Astrocyte of the cerebellum (primary cell): ENCODE measurements at regions not wholly inside any gene's neighbourhood (a gene's known extent, or its start where the extent isn't known, plus 50 kb on each side); places are given as distances from the start of the nearest gene placed in this dataset.

Source experiments
- DNase-seq: peaks from one replicate; pipeline ENCODE4 v3.0.0-alpha.2; 2011; ENCODE audit warnings: low read depth
- H3K4me3 ChIP-seq: 2 replicates; pipeline ENCODE4 v1.5.1; 2011; ENCODE audit warnings: mild to moderate bottlenecking, low read depth, low read length, moderate library complexity
- in situ Hi-C: cut with HindIII; loops from 2 replicates; pipeline ENCODE4 v1.10.0; 2017; ENCODE audit warnings: low sequenced_read_pairs
- TF ChIP-seq, protein P1 (sequence below): IDR thresholded peaks from 2 replicates; pipeline ENCODE4 v1.5.1; 2012; ENCODE audit warnings: low read length, low read depth, moderate library complexity, mild to moderate bottlenecking; ENCODE audit errors: missing control alignments

DNA sequence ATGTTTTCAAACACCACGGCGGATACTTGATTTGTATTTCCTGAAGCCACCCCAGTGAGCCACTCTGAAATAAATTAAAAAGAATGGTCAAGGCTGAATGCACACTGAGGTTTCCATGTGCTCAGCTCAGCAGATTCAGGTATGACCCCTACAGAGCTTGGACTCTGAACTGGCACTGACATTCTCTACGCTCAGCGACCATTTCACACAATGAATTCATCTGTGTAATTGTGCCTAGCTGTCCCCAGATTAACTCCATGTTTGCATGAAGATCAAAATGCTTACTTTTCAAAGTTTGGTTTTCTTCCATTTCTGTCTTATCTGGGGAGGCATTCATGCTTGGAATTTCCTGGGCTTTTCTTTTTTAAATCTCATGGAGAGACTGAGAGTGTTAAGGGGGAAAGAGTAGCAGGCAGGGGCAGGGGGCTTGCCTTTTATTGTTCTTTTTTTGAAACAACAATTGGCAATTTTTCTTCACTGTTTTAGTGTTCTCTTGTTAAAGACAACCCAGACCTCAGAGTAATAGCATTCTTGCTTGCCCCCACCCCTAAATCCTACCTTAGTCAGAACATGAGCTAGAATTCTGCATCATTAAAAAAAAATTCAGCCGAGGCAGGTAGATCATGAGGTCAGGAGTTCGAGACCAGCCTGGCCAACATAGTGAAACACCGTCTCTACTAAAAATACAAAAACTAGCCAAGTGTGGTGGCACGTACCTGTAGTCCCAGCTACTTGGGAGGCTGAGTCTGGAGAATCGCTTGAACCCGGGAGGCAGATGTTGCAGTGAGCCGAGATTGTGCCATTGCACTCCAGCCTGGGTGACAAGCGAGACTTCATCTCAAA, 85.5 kb upstream of the HNF1B start:
- TF ChIP-seq, protein P1, sequence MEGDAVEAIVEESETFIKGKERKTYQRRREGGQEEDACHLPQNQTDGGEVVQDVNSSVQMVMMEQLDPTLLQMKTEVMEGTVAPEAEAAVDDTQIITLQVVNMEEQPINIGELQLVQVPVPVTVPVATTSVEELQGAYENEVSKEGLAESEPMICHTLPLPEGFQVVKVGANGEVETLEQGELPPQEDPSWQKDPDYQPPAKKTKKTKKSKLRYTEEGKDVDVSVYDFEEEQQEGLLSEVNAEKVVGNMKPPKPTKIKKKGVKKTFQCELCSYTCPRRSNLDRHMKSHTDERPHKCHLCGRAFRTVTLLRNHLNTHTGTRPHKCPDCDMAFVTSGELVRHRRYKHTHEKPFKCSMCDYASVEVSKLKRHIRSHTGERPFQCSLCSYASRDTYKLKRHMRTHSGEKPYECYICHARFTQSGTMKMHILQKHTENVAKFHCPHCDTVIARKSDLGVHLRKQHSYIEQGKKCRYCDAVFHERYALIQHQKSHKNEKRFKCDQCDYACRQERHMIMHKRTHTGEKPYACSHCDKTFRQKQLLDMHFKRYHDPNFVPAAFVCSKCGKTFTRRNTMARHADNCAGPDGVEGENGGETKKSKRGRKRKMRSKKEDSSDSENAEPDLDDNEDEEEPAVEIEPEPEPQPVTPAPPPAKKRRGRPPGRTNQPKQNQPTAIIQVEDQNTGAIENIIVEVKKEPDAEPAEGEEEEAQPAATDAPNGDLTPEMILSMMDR = no peak
- in situ Hi-C loops = no loop called here

DNA sequence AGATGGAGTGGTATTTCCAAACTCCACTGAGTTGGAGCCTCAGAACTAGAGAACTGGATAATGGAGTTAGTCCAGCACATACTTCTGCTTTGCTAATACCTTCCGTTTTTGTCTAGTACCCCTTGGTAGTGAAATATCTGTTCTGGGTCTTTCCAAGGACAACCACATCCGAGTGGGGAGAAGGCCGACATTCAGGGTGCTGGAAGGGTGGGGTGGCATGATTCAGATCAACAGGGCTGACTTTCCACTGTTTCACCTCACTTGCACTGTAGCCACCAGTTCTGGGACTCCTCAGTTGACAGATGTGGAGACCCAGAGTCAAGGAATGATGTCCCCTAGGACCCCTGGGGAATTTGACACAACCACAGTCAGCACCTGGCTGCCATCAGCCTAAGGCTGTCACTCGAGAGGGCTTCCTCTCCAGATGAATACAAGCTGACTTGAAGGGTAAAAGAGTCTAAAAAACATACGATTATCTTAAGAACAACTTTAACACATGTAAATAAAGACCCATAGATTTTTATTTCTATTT, 84.8 kb upstream of the HNF1B start:
- no peak overlapping the region for H3K4me3 ChIP-seq
- TF ChIP-seq, protein P1 = no peak
- DNase-seq = no peak
- in situ Hi-C loops = no loop called here

More for the DNA sequence above, 85.5 kb upstream of the HNF1B start:
- DNase-seq = peak; percentile 45
- no peak overlapping the region for H3K4me3 ChIP-seq

DNA sequence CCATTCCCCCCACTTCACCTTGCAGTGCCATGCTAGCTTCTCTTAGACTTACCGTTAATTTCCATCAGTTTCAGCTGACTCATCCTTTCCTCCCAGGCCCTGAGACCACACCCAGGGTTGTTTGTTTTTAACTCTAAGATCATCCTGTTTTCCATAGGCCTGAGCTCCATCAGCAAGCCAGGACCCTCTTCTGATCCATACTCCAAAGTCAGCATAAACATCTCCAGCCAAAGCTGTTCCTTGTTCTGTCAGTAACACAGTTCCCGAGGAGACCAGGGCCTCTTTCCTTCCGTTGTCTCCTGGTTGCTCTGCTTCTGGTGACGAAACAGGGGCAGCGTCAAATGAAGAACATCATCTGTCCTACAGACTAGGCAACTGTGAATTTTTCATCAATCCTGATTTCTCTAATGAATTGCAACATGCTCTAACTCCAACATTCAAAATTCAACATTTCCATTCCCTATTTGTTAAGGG, 83.8 kb upstream of the HNF1B start:
- TF ChIP-seq, protein P1 = no peak
- DNase-seq = no peak
- in situ Hi-C loops = no loop called here
- H3K4me3 ChIP-seq = no peak overlapping the region

DNA sequence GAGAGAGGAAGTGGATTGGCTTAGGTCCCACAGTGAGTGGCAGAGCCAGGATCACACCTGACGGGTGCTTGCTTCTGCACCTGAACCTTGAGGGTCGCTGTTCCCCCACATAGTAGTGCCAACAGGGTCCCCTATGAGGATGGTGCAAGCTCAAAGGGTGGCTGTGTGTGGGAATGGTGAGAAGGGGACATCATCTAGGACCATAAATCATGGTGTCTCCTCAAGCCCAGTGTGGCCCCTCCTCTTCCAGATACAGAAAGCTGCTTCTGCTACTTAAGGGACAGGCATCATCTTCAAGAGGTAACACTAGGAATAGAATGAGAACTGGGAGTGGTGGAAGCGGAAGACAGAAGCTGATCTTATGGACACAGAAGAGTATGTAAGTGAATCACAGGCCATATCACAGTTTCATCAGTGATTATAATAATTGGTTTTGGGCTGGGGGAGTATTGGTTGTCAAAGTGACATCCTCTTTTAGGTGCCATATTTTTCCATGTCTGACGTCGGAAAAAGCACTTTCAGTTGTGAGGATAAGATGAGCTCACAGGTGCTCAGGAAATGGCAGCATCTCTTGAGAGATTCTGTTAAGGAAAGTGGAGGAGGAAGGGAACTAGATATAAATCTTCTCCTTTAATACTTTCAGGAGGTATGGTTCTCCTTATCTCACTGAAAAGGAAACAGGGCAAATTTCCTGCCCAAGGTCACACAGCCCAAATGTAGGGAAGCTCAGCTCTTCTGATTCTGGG, 83.2 kb upstream of the HNF1B start:
- no peak overlapping the region for H3K4me3 ChIP-seq
- in situ Hi-C loops = no loop called here
- TF ChIP-seq, protein P1 = no peak
- no peak for DNase-seq

DNA sequence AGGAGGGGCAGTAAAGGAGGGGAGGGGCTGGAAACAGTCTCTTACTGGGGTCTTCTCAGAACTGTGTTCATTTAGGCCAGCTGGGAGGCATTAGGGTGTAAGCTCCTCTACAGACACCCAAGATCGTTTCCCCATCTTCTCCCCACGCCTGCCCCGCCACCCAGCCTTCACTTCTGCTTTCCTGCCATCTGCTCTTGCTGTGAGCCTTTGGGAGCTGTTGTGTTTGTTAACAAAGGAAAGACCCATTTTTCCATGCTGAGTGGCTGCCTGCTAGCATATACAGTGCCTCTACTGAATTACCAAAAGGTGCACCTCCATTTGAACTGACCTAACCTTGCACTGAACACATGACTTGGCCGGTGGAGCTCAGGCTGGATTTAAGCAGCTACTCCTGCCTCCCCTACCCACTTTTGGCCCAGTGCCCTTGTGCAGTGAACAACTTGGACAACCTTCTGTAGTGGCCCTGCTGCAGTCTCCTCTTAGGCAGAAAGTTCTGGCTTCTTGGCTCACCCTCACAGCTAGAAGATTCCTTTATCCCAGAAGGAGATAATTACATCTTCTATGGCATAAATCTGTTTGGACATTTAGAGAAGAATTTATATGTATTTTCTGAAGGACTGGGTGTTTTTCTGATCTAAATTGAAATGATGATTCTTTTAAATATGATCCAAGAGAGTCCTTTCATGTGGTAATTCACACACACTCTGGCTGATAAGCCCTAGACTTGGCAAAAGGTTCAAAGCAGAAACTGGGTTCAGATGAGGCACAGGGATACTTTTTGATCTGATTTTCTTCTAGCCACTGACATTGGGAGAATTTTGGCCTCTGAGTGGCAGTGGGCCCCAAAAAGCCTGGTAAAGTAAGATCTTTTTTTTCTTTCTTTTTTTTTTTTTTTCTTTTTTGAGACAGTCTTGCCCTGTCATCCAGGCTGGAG, 81.9 kb upstream of the HNF1B start:
- H3K4me3 ChIP-seq = no peak overlapping the region
- in situ Hi-C loops = no loop called here
- TF ChIP-seq, protein P1 = no peak
- no peak for DNase-seq
